ENCODE measurements at regions not wholly inside any gene's neighbourhood (a gene's known extent, or its start where the extent isn't known, plus 50 kb on each side); places are given as distances from the start of the nearest gene placed in this dataset.

DNA sequence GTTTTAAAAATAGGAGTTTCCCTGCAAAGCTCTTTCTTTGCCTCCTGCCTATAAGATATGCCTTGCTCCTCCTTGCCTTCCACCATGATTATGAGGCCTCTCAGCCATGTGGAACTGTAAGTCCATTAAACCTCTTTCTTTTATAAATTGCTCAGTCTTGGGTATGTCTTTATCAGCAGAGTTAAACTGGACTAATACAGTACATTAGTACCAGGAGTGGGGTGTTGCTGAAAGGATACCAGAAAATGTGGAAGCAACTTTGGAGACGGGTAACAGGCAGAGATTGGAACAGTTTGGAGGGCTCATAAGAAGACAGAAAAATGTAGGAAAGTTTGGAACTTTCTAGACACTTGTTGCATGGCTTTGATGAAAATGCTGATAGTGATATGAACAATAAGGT, 709.9 kb downstream of the LUZP2 start:
- TF ChIP-seq, protein P1, sequence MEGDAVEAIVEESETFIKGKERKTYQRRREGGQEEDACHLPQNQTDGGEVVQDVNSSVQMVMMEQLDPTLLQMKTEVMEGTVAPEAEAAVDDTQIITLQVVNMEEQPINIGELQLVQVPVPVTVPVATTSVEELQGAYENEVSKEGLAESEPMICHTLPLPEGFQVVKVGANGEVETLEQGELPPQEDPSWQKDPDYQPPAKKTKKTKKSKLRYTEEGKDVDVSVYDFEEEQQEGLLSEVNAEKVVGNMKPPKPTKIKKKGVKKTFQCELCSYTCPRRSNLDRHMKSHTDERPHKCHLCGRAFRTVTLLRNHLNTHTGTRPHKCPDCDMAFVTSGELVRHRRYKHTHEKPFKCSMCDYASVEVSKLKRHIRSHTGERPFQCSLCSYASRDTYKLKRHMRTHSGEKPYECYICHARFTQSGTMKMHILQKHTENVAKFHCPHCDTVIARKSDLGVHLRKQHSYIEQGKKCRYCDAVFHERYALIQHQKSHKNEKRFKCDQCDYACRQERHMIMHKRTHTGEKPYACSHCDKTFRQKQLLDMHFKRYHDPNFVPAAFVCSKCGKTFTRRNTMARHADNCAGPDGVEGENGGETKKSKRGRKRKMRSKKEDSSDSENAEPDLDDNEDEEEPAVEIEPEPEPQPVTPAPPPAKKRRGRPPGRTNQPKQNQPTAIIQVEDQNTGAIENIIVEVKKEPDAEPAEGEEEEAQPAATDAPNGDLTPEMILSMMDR (IDR thresholded peaks at IDR 0.05; ENCODE audit: borderline replicate concordance, insufficient read depth, low read depth, low read length), result no peak
- H3K4me3 ChIP-seq (ENCODE audit: low read depth, low read length), result no peak overlapping the region

DNA sequence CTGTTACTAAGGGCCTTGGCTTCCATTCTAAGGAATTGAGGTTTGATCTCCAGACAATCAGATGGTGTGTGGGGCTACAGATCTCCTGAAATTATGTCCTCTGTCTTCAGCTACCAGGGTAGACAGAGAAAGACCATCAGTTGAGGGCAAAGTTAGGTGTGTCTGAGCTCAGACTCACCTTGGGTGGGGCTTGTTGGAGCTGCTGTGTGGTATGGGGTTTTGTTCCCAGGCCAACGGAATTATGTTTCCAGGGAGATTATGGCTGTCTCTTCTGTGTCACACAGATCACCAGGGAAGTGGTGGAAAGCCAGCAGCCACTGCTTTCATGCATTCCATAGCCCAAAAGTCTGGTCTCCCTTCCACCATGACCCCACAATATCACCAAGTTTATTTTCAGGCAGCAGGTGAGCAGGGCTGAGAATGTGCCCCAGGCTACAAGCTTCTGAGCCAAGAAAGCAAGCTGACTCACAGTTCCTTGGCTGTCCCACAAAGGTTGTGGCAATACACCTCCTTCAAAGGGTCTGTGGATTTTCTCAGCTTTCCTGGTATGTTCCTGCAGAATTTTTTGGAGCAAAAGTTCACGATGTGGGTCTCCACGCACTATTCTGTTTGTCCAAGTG, 714.9 kb downstream of the LUZP2 start:
- TF ChIP-seq, protein P1 (IDR thresholded peaks at IDR 0.05; ENCODE audit: borderline replicate concordance, insufficient read depth, low read depth, low read length), result no peak
- H3K4me3 ChIP-seq (ENCODE audit: low read depth, low read length), result no peak overlapping the region

DNA sequence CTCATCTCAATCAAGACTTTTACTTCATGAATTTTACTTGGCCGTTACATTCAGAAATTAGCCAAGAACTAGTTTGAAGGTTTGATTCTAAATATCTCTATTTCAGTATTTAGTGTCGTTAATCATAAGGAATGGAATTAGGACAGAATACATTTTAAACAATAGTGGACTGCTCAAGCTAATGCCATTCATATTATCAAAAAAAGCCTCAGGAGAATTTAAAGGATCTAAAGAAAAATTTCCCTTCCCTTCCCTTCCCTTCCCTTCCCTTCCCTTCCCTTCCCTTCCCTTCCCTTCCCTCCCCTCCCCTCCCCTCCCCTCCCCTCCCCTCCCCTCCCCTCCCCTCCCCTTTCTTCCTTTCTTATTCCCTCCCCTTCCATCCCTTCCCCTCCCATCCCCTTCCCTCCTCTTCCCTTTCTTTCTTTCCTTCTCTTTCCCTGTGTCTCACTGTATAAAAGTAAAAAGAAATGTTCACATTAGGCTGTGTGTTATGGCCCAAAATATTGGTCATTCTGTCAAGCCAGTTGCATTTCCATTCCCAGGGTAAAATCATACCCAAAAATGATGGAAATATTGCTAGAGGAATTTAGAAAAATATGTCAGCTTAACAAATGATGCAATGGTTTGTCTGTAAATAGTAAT, 717.8 kb downstream of the LUZP2 start:
- TF ChIP-seq, protein P1 (IDR thresholded peaks at IDR 0.05; ENCODE audit: borderline replicate concordance, insufficient read depth, low read depth, low read length), result no peak
- H3K4me3 ChIP-seq (ENCODE audit: low read depth, low read length), result no peak overlapping the region

DNA sequence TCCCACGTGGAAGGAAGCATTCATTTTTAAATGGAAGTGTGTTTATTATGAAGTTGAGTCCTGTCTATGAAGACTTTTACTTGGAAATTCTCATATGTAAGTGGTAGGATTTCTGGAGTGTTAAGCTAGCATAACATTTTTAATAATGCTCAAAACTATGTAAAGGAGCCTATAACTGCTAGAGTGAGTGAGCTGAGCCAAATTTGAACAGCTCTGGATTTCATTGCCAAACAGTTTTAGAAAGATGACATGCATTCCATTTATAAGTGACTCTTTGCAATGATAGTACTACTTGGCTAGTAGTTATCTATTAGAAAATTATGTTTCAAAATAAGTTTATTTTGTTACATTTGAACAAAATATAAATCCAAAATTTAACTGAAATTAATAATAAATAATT, 721.2 kb downstream of the LUZP2 start:
- H3K4me3 ChIP-seq (ENCODE audit: low read depth, low read length), result no peak overlapping the region

DNA sequence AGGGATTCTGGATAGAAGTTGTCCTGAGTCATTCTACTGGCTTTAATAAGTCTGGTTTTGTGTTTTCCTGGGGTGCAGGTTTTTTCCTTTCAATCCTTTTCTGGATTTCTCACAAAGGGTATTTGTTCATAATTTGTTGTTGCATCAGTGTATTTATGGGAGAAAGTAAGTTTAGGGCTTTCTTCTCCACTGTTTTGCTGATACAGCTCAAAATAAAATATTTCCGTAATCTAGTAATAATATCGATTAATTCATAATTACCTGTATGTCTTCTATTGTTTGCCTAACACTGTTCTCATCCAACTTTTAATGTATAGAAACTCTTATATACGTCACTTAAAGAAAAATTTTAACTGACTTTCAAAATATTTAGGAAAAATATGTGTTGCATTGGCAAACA, 728.2 kb downstream of the LUZP2 start:
- H3K4me3 ChIP-seq (ENCODE audit: low read depth, low read length), result no peak overlapping the region
- TF ChIP-seq, protein P1 (IDR thresholded peaks at IDR 0.05; ENCODE audit: borderline replicate concordance, insufficient read depth, low read depth, low read length), result no peak

More for the DNA sequence above, 721.2 kb downstream of the LUZP2 start:
- TF ChIP-seq, protein P1 (IDR thresholded peaks at IDR 0.05; ENCODE audit: borderline replicate concordance, insufficient read depth, low read depth, low read length), result no peak

DNA sequence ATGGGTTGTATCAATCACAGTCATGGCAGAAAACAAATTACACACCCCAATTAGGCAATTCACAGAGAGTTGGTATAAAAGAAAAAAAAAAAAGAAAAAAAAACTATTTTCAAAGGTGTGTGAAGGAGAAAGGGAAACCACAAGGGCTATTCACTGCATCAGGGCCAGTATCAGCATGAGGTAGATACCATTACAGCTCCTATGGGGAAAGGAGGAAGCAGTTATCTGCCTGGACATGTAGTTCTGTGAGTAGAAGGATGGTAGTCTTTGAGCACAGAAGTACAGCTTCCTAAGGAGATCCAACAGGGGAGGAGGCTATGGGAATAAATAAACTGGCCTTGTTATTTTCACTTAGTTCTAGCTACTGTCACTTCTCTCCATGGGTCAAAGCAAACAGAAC, 746.1 kb downstream of the LUZP2 start:
- H3K4me3 ChIP-seq (ENCODE audit: low read depth, low read length), result no peak overlapping the region
- TF ChIP-seq, protein P1 (IDR thresholded peaks at IDR 0.05; ENCODE audit: borderline replicate concordance, insufficient read depth, low read depth, low read length), result no peak

DNA sequence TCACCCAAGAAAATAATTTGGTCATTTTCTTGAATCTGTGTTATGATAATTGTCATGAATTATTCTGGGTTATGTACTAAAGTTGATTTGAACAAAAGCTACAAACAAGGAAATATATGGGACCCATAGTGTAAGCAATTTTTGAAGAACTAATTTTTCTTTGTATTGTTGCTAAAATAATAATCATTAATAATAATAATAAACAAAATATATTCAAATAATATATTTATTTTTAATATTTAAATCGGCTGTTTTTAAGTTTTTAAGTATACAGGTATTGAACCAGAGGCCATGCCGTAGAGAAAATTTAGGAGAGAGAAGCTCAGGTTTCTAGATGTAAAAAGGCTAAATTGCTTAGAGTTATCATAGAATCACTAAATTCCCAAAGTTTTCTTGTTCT, 747.3 kb downstream of the LUZP2 start:
- H3K4me3 ChIP-seq (ENCODE audit: low read depth, low read length), result no peak overlapping the region
- TF ChIP-seq, protein P1 (IDR thresholded peaks at IDR 0.05; ENCODE audit: borderline replicate concordance, insufficient read depth, low read depth, low read length), result no peak
